ENCODE measurements at regions not wholly inside any gene's neighbourhood (a gene's known extent, or its start where the extent isn't known, plus 50 kb on each side); places are given as distances from the start of the nearest gene placed in this dataset.

DNA sequence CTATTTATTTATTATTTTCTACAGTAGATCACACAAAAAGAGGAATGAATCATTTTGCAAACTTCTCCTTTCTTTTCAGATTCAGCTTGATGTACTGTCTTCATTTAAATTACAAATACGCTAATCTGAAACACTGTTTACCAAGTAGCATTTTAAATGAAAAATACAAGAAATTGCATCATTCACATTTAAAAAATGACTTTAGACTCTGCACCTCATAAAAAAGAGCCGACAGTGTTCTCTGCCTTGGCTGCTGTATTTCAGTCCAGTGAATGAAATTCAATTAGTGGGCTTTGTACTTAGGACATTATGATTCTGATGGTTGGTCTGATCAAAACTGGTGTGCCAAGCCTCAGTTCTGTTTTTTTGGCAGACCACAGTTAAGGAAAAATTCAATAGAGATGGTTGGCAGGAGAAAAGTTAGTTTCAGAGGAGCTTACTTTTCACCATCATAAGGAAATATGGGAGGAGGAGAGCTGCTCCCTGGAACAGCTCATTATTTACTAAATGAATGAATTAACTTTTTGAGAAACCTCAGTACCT is 222.4 kb upstream of the ESRRG start:
- Histone ChIP-seq H3F3A (ENCODE audit: control insufficient read depth, insufficient read depth) (no peaks in the 10 kb centered on the region), H3K9me2 (replicated peaks; ENCODE audit: control insufficient read depth, low read length) (no peaks in the 10 kb centered on the region), H3K27me3 (ENCODE audit: control insufficient read depth, low read length) (no peaks in the 10 kb centered on the region), H3K36me3 (ENCODE audit: control insufficient read depth, low read length) (no peaks in the 10 kb centered on the region), H3K27ac (ENCODE audit: low read depth, low read length) (no peak overlapping the region), H3K9me3 (ENCODE audit: control insufficient read depth, insufficient read depth, low read length) (no peaks in the 10 kb centered on the region), H3K79me2 (ENCODE audit: control insufficient read depth, low read length) (no peaks in the 10 kb centered on the region), H4K20me1 (ENCODE audit: control insufficient read depth, insufficient read depth, low read depth, low read length) (no peaks in the 10 kb centered on the region), H3K4me3 (ENCODE audit: low read length) (no peak overlapping the region), H3K4me1 (ENCODE audit: control insufficient read depth, low read length) (no peaks in the 10 kb centered on the region), H3K4me2 (ENCODE audit: low read length) (no peak overlapping the region)
- TF ChIP-seq, protein P1, sequence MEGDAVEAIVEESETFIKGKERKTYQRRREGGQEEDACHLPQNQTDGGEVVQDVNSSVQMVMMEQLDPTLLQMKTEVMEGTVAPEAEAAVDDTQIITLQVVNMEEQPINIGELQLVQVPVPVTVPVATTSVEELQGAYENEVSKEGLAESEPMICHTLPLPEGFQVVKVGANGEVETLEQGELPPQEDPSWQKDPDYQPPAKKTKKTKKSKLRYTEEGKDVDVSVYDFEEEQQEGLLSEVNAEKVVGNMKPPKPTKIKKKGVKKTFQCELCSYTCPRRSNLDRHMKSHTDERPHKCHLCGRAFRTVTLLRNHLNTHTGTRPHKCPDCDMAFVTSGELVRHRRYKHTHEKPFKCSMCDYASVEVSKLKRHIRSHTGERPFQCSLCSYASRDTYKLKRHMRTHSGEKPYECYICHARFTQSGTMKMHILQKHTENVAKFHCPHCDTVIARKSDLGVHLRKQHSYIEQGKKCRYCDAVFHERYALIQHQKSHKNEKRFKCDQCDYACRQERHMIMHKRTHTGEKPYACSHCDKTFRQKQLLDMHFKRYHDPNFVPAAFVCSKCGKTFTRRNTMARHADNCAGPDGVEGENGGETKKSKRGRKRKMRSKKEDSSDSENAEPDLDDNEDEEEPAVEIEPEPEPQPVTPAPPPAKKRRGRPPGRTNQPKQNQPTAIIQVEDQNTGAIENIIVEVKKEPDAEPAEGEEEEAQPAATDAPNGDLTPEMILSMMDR (IDR thresholded peaks at IDR 0.05; ENCODE audit: low read depth, low read length, poor library complexity, severe bottlenecking): no peak
- no peak for TF ChIP-seq EZH2phosphoT487 (IDR thresholded peaks at IDR 0.05; ENCODE audit: borderline replicate concordance, low read length)

DNA sequence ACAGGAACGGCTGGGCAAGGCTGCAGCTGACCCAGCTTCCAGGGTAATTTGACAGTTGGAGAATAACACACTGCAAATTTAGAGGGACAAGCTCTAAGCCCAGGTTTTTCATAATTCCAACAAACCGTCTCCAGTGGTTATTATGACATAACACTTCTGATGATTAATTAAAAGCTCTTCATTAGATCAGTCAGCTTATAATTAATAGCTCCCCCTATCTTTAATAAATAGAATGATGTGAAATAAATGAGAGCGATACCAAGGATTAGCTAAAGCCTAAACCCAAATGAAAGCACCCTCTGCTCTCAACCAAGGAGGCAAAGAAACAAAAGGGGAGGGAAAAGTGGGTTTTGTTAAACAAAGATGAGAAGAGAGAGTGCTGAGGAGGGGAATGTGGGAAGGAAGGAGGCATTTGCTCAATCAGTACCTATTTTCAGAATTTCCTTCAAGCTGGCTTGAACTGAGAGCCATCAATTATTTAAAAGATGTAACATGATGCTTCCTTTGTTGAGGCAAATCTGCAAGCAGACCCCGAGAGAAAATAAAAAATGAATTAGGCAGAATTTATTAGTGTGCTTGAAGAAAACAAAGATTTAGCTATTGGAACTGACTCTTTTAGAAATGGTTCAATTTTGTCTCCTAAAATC is 221.8 kb upstream of the ESRRG start:
- H3K4me3 ChIP-seq (ENCODE audit: low read length): no peak overlapping the region
- H3K27ac ChIP-seq (ENCODE audit: low read depth, low read length): no peak overlapping the region
- no peak overlapping the region for H3K4me2 ChIP-seq (ENCODE audit: low read length)

DNA sequence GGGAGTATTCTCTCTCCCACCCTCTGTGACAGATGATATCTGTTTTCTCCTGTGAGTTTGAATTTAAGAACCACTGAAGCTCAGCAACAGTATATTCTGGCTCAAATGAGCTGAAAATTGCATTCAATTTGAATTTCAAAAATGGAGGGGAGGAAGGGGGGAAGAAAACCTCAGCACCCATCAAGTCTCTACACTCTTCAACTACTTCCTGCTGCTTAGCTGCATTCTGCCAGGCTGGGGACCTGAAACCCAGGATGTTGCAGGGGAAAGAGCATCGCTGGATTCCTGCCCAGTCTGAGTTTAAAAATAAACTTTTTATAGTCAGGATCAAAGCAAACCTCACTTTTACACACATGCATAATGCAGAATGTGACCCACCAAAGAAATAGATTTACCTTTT is 214.3 kb upstream of the ESRRG start:
- Histone ChIP-seq H3K36me3 (ENCODE audit: control insufficient read depth, low read length) (no peaks in the 10 kb centered on the region), H3K79me2 (ENCODE audit: control insufficient read depth, low read length) (no peaks in the 10 kb centered on the region), H3K4me3 (ENCODE audit: low read length) (no peak overlapping the region), H3K4me1 (ENCODE audit: control insufficient read depth, low read length) (no peaks in the 10 kb centered on the region), H3K27me3 (ENCODE audit: control insufficient read depth, low read length) (no peaks in the 10 kb centered on the region), H3K4me2 (ENCODE audit: low read length) (no peak overlapping the region), H4K20me1 (ENCODE audit: control insufficient read depth, insufficient read depth, low read depth, low read length) (no peaks in the 10 kb centered on the region), H3K9me2 (replicated peaks; ENCODE audit: control insufficient read depth, low read length) (no peaks in the 10 kb centered on the region), H3K9me3 (ENCODE audit: control insufficient read depth, insufficient read depth, low read length) (no peaks in the 10 kb centered on the region), H3F3A (ENCODE audit: control insufficient read depth, insufficient read depth) (no peaks in the 10 kb centered on the region), H3K27ac (ENCODE audit: low read depth, low read length) (no peak overlapping the region)
- no peak for TF ChIP-seq EZH2phosphoT487 (IDR thresholded peaks at IDR 0.05; ENCODE audit: borderline replicate concordance, low read length)
- TF ChIP-seq, protein P1 (IDR thresholded peaks at IDR 0.05; ENCODE audit: low read depth, low read length, poor library complexity, severe bottlenecking): no peak

More for the DNA sequence above, 221.8 kb upstream of the ESRRG start:
- Histone ChIP-seq H3K4me1 (ENCODE audit: control insufficient read depth, low read length) (no peaks in the 10 kb centered on the region), H4K20me1 (ENCODE audit: control insufficient read depth, insufficient read depth, low read depth, low read length) (no peaks in the 10 kb centered on the region), H3K9me3 (ENCODE audit: control insufficient read depth, insufficient read depth, low read length) (no peaks in the 10 kb centered on the region), H3F3A (ENCODE audit: control insufficient read depth, insufficient read depth) (no peaks in the 10 kb centered on the region), H3K36me3 (ENCODE audit: control insufficient read depth, low read length) (no peaks in the 10 kb centered on the region), H3K79me2 (ENCODE audit: control insufficient read depth, low read length) (no peaks in the 10 kb centered on the region), H3K27me3 (ENCODE audit: control insufficient read depth, low read length) (no peaks in the 10 kb centered on the region), H3K9me2 (replicated peaks; ENCODE audit: control insufficient read depth, low read length) (no peaks in the 10 kb centered on the region)
- no peak for TF ChIP-seq EZH2phosphoT487 (IDR thresholded peaks at IDR 0.05; ENCODE audit: borderline replicate concordance, low read length)
- TF ChIP-seq, protein P1 (IDR thresholded peaks at IDR 0.05; ENCODE audit: low read depth, low read length, poor library complexity, severe bottlenecking): no peak

Measured in DOHH2 (cell line).